Neural progenitor cell (in vitro differentiated cells): ENCODE measurements at regions not wholly inside any gene's neighbourhood (a gene's known extent, or its start where the extent isn't known, plus 50 kb on each side); places are given as distances from the start of the nearest gene placed in this dataset.

Experiments used
- CTCF ChIP-seq: fragments of 200-600 bp; sonication (generic); IDR thresholded peaks from 2 replicates; pipeline ENCODE4 v1.5.1; 2017; ENCODE audit warnings: antibody characterized with exemption, mild to moderate bottlenecking
- EZH2 ChIP-seq: fragments of 200-600 bp; sonication (generic); IDR thresholded peaks from 2 replicates; pipeline ENCODE4 v1.6.1; 2017; ENCODE audit warnings: antibody characterized with exemption, mild to moderate bottlenecking, moderate library complexity
- EZH2phosphoT487 ChIP-seq: fragments of 200-600 bp; sonication (generic); IDR thresholded peaks from 2 replicates; pipeline ENCODE4 v1.6.1; 2017; ENCODE audit warnings: antibody characterized with exemption

- TF ChIP-seq CTCF (no peak), EZH2 (no peak), EZH2phosphoT487 (no peak)
Observed at GRCh38 chr13:47147812-47148119, 250.9 kb upstream of the HTR2A start.
